ENCODE measurements at regions not wholly inside any gene's neighbourhood (a gene's known extent, or its start where the extent isn't known, plus 50 kb on each side); places are given as distances from the start of the nearest gene placed in this dataset.

GRCh38 chr5:120368923-120369715 is 95.0 kb upstream of the PRR16 start:
- no peak overlapping the region for H3K9ac ChIP-seq (ENCODE audit: insufficient read length, low read depth)
- DNase-seq (ENCODE audit: low read depth, low spot score) = no peak
- no peaks in the 10 kb centered on the region; the same call in 1 of the 2 replicates for H3K9me3 ChIP-seq (ENCODE audit: insufficient read depth, low read length)
- no peaks in the 10 kb centered on the region for H3K4me1 ChIP-seq (ENCODE audit: insufficient read depth, insufficient read length)
- H3K27me3 ChIP-seq (ENCODE audit: insufficient read depth, insufficient read length) = no peaks in the 10 kb centered on the region
- H3K4me3 ChIP-seq (ENCODE audit: insufficient read length, low read depth) = no peak overlapping the region
- H3K36me3 ChIP-seq (ENCODE audit: insufficient read depth, insufficient read length, low read length) = no peaks in the 10 kb centered on the region
- TF ChIP-seq ZNF274 (IDR thresholded peaks at IDR 0.05; ENCODE audit: low read depth, low read length) (no peak), SUZ12 (IDR thresholded peaks at IDR 0.05; ENCODE audit: extremely low read depth, insufficient read depth, insufficient read length) (no peak), YY1 (IDR thresholded peaks at IDR 0.05; ENCODE audit: insufficient read depth, insufficient read length) (no peak)

GRCh38 chr5:120372899-120373298 is 91.2 kb upstream of the PRR16 start:
- Histone ChIP-seq H3K4me1 (ENCODE audit: insufficient read depth, insufficient read length) (no peaks in the 10 kb centered on the region), H3K27me3 (ENCODE audit: insufficient read depth, insufficient read length) (no peaks in the 10 kb centered on the region), H3K9me3 (ENCODE audit: insufficient read depth, low read length) (no peaks in the 10 kb centered on the region; the same call in 1 of the 2 replicates), H3K4me3 (ENCODE audit: insufficient read length, low read depth) (no peak overlapping the region), H3K9ac (ENCODE audit: insufficient read length, low read depth) (no peak overlapping the region), H3K36me3 (ENCODE audit: insufficient read depth, insufficient read length, low read length) (no peaks in the 10 kb centered on the region)
- no peak for TF ChIP-seq ZNF274 (IDR thresholded peaks at IDR 0.05; ENCODE audit: low read depth, low read length)
- TF ChIP-seq SUZ12 (IDR thresholded peaks at IDR 0.05; ENCODE audit: extremely low read depth, insufficient read depth, insufficient read length) = no peak
- TF ChIP-seq YY1 (IDR thresholded peaks at IDR 0.05; ENCODE audit: insufficient read depth, insufficient read length) = no peak
- DNase-seq (ENCODE audit: low read depth, low spot score) = no peak

- Histone ChIP-seq H3K4me3 (ENCODE audit: insufficient read length, low read depth) (no peak overlapping the region), H3K9me3 (ENCODE audit: insufficient read depth, low read length) (peaks cover 9% of the 10 kb centered on the region; the same call in 1 of the 2 replicates), H3K27me3 (ENCODE audit: insufficient read depth, insufficient read length) (no peaks in the 10 kb centered on the region), H3K4me1 (ENCODE audit: insufficient read depth, insufficient read length) (no peaks in the 10 kb centered on the region), H3K9ac (ENCODE audit: insufficient read length, low read depth) (no peak overlapping the region), H3K36me3 (ENCODE audit: insufficient read depth, insufficient read length, low read length) (no peaks in the 10 kb centered on the region)
- no peak for DNase-seq (ENCODE audit: low read depth, low spot score)
- TF ChIP-seq YY1 (IDR thresholded peaks at IDR 0.05; ENCODE audit: insufficient read depth, insufficient read length) = no peak
These were observed 88.9 kb upstream of the PRR16 start for GRCh38 chr5:120375248-120375647.

GRCh38 chr5:120380644-120381043 is 83.5 kb upstream of the PRR16 start:
- DNase-seq (ENCODE audit: low read depth, low spot score) = no peak
- H3K9ac ChIP-seq (ENCODE audit: insufficient read length, low read depth) = no peak overlapping the region
- no peaks in the 10 kb centered on the region for H3K36me3 ChIP-seq (ENCODE audit: insufficient read depth, insufficient read length, low read length)
- H3K9me3 ChIP-seq (ENCODE audit: insufficient read depth, low read length) = peaks cover 9% of the 10 kb centered on the region; the same call in 1 of the 2 replicates
- TF ChIP-seq YY1 (IDR thresholded peaks at IDR 0.05; ENCODE audit: insufficient read depth, insufficient read length) (no peak), ZNF274 (IDR thresholded peaks at IDR 0.05; ENCODE audit: low read depth, low read length) (no peak), SUZ12 (IDR thresholded peaks at IDR 0.05; ENCODE audit: extremely low read depth, insufficient read depth, insufficient read length) (no peak)
- no peak overlapping the region for H3K4me3 ChIP-seq (ENCODE audit: insufficient read length, low read depth)
- H3K27me3 ChIP-seq (ENCODE audit: insufficient read depth, insufficient read length) = no peaks in the 10 kb centered on the region
- H3K4me1 ChIP-seq (ENCODE audit: insufficient read depth, insufficient read length) = no peaks in the 10 kb centered on the region

GRCh38 chr5:120382833-120383232 is 81.3 kb upstream of the PRR16 start:
- no peak overlapping the region for H3K9ac ChIP-seq (ENCODE audit: insufficient read length, low read depth)
- no peaks in the 10 kb centered on the region for H3K36me3 ChIP-seq (ENCODE audit: insufficient read depth, insufficient read length, low read length)
- no peak for DNase-seq (ENCODE audit: low read depth, low spot score)

GRCh38 chr5:120386981-120387380 is 77.1 kb upstream of the PRR16 start:
- Histone ChIP-seq H3K27me3 (ENCODE audit: insufficient read depth, insufficient read length) (no peaks in the 10 kb centered on the region), H3K9me3 (ENCODE audit: insufficient read depth, low read length) (no peaks in the 10 kb centered on the region), H3K4me3 (ENCODE audit: insufficient read length, low read depth) (no peak overlapping the region), H3K36me3 (ENCODE audit: insufficient read depth, insufficient read length, low read length) (no peaks in the 10 kb centered on the region), H3K9ac (ENCODE audit: insufficient read length, low read depth) (no peak overlapping the region), H3K4me1 (ENCODE audit: insufficient read depth, insufficient read length) (no peaks in the 10 kb centered on the region)
- TF ChIP-seq ZNF274 (IDR thresholded peaks at IDR 0.05; ENCODE audit: low read depth, low read length) (no peak), YY1 (IDR thresholded peaks at IDR 0.05; ENCODE audit: insufficient read depth, insufficient read length) (no peak), SUZ12 (IDR thresholded peaks at IDR 0.05; ENCODE audit: extremely low read depth, insufficient read depth, insufficient read length) (no peak)
- DNase-seq (ENCODE audit: low read depth, low spot score) = no peak

More at GRCh38 chr5:120382833-120383232, 81.3 kb upstream of the PRR16 start:
- Histone ChIP-seq H3K4me3 (ENCODE audit: insufficient read length, low read depth) (no peak overlapping the region), H3K4me1 (ENCODE audit: insufficient read depth, insufficient read length) (no peaks in the 10 kb centered on the region), H3K9me3 (ENCODE audit: insufficient read depth, low read length) (peaks cover 9% of the 10 kb centered on the region; the same call in 1 of the 2 replicates), H3K27me3 (ENCODE audit: insufficient read depth, insufficient read length) (no peaks in the 10 kb centered on the region)
- TF ChIP-seq SUZ12 (IDR thresholded peaks at IDR 0.05; ENCODE audit: extremely low read depth, insufficient read depth, insufficient read length) (no peak), YY1 (IDR thresholded peaks at IDR 0.05; ENCODE audit: insufficient read depth, insufficient read length) (no peak), ZNF274 (IDR thresholded peaks at IDR 0.05; ENCODE audit: low read depth, low read length) (no peak)

- H3K9ac ChIP-seq (ENCODE audit: insufficient read length, low read depth) = no peak overlapping the region
- DNase-seq (ENCODE audit: low read depth, low spot score) = no peak
- no peaks in the 10 kb centered on the region for H3K4me1 ChIP-seq (ENCODE audit: insufficient read depth, insufficient read length)
- no peaks in the 10 kb centered on the region for H3K9me3 ChIP-seq (ENCODE audit: insufficient read depth, low read length)
- no peaks in the 10 kb centered on the region for H3K27me3 ChIP-seq (ENCODE audit: insufficient read depth, insufficient read length)
- no peak overlapping the region for H3K4me3 ChIP-seq (ENCODE audit: insufficient read length, low read depth)
- H3K36me3 ChIP-seq (ENCODE audit: insufficient read depth, insufficient read length, low read length) = no peaks in the 10 kb centered on the region
- TF ChIP-seq YY1 (IDR thresholded peaks at IDR 0.05; ENCODE audit: insufficient read depth, insufficient read length) (no peak), ZNF274 (IDR thresholded peaks at IDR 0.05; ENCODE audit: low read depth, low read length) (no peak), SUZ12 (IDR thresholded peaks at IDR 0.05; ENCODE audit: extremely low read depth, insufficient read depth, insufficient read length) (no peak)
These were observed 75.9 kb upstream of the PRR16 start for GRCh38 chr5:120388016-120388781.
